Esophagus muscularis mucosa (tissue), 3 donors: ENCODE measurements at regions not wholly inside any gene's neighbourhood (a gene's known extent, or its start where the extent isn't known, plus 50 kb on each side); places are given as distances from the start of the nearest gene placed in this dataset.

ENCODE experiments used
- CTCF ChIP-seq, 3 experiments: fragments of 200-600 bp in 2 of 3; fragments of 450-650 bp in 1 of 3; sonication (generic) in 2 of 3; IDR thresholded peaks; one replicate each; pipeline ENCODE4 v1.5.1; 2017 to 2019; ENCODE audit warnings: antibody characterized with exemption in 3 of 3, mild to moderate bottlenecking in 2 of 3, moderate library complexity in 1 of 3
- POLR2AphosphoS5 ChIP-seq, 2 donors: sonication (generic); formaldehyde crosslinking; IDR thresholded peaks; one replicate each; pipeline ENCODE4 v1.6.1; 2017; ENCODE audit warnings: antibody characterized with exemption in 2 of 2

- no peak for TF ChIP-seq CTCF (IDR thresholded peaks at IDR 0.05)
- TF ChIP-seq POLR2AphosphoS5 (IDR thresholded peaks at IDR 0.05): no peak
Measured at GRCh38 chr9:106587042-106587441, 275.9 kb upstream of the ZNF462 start.
